AG04450 (cell line): ENCODE measurements at regions not wholly inside any gene's neighbourhood (a gene's known extent, or its start where the extent isn't known, plus 50 kb on each side); places are given as distances from the start of the nearest gene placed in this dataset.

Experiments
- CTCF ChIA-PET: fragments of 300-600, 350-600 bp; formaldehyde crosslinking; extraction: SDS; loops from one replicate; lab custom pipeline; 2022; ENCODE audit warnings: antibody characterized with exemption, inconsistent platforms; lab: Charles Lee
- POLR2A ChIA-PET: fragments of 350-600 bp; formaldehyde crosslinking; extraction: SDS; loops from one replicate; lab custom pipeline; 2021; ENCODE audit warnings: antibody characterized with exemption, inconsistent platforms; lab: Yijun Ruan, JAX
- DNase-seq: peaks from one replicate; pipeline ENCODE4 v3.0.0-alpha.2; 2011; ENCODE audit warnings: low read depth, low spot score
- H3K27ac ChIP-seq: one replicate; pipeline ENCODE4 v1.5.1; 2012; ENCODE audit warnings: low read depth, low read length, control low read depth
- H3K27me3 ChIP-seq: one replicate; pipeline ENCODE4 v1.6.0; 2012; ENCODE audit warnings: low read length; ENCODE audit not compliant: control insufficient read depth, insufficient read depth
- H3K4me3 ChIP-seq: 2 replicates; pipeline ENCODE4 v1.5.1; 2011; ENCODE audit warnings: mild to moderate bottlenecking, low read depth, low read length, control low read depth
- H3K9me3 ChIP-seq: 2 replicates; pipeline ENCODE4 v1.5.1; 2012; ENCODE audit warnings: low read length; ENCODE audit not compliant: control insufficient read depth, insufficient read depth
- TF ChIP-seq, protein P1 (sequence below): IDR thresholded peaks from 2 replicates; pipeline ENCODE4 v1.5.1; 2011; ENCODE audit warnings: low read depth, low read length, control low read depth, inconsistent platforms

DNA sequence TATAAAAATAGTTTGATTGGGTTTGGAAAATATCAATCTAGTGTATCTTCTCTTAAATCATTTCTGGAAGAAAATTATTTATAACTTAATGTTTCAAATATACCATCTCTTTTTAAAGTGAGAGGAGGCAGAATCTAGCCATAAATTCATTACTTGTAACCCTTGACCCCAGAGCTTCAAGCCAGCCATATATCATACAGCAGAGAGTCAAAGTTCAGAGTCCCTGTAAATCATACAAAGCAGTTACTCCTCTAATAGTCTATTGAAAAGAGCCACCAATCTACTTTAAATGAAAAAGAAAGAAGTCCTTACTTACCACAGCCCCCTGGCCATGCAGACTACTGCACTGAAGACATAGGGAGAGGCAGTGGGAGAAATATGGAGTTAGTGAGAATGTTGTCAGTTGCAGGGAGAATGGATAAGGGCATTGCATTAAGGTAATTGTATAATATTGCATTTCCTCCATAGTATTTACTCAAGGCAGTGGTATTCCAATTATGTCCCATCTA is 229.5 kb downstream of the NKX6-1 start:
- Histone ChIP-seq H3K27me3 (no peaks in the 10 kb centered on the region), H3K4me3 (no peak overlapping the region), H3K9me3 (no peaks in the 10 kb centered on the region), H3K27ac (no peak overlapping the region)
- no peak for DNase-seq
- TF ChIP-seq, protein P1, sequence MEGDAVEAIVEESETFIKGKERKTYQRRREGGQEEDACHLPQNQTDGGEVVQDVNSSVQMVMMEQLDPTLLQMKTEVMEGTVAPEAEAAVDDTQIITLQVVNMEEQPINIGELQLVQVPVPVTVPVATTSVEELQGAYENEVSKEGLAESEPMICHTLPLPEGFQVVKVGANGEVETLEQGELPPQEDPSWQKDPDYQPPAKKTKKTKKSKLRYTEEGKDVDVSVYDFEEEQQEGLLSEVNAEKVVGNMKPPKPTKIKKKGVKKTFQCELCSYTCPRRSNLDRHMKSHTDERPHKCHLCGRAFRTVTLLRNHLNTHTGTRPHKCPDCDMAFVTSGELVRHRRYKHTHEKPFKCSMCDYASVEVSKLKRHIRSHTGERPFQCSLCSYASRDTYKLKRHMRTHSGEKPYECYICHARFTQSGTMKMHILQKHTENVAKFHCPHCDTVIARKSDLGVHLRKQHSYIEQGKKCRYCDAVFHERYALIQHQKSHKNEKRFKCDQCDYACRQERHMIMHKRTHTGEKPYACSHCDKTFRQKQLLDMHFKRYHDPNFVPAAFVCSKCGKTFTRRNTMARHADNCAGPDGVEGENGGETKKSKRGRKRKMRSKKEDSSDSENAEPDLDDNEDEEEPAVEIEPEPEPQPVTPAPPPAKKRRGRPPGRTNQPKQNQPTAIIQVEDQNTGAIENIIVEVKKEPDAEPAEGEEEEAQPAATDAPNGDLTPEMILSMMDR: no peak
- POLR2A ChIA-PET: no interaction called here
- CTCF ChIA-PET: no interaction called here

DNA sequence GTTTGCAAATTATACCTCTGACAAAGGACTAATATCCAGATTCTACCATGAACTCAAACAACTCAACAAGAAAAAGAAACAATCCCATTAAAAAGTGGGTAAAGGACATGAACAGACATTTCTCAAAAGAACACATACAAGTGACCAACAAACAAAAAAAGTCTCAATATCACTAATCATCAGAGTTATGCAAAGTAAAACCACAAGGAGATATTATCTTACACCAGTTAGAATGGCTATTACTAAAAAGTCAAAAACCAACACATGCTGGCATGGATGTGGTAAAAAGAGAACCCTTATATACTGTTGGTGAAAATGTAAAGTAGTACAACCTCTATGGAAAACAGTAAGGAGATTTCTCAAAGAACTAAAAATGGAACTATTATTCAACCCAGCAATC is 234.4 kb downstream of the NKX6-1 start:
- POLR2A ChIA-PET: no interaction called here
- no peak overlapping the region for H3K27ac ChIP-seq
- TF ChIP-seq, protein P1: no peak
- DNase-seq: no peak
- no peaks in the 10 kb centered on the region for H3K9me3 ChIP-seq
- H3K4me3 ChIP-seq: no peak overlapping the region
- CTCF ChIA-PET: no interaction called here
- no peaks in the 10 kb centered on the region for H3K27me3 ChIP-seq

- TF ChIP-seq, protein P1: no peak
- H3K9me3 ChIP-seq: no peaks in the 10 kb centered on the region
- POLR2A ChIA-PET: no interaction called here
- no peak for DNase-seq
- CTCF ChIA-PET: interaction anchor here (0.9 kb wide), 1 partner anchor 618 kb away, joined by 3 read pairs; no protein-coding TSS in a partner anchor
- H3K27ac ChIP-seq: no peak overlapping the region
- H3K4me3 ChIP-seq: no peak overlapping the region
- no peaks in the 10 kb centered on the region for H3K27me3 ChIP-seq
These were observed 235.7 kb downstream of the NKX6-1 start for GRCh38 chr4:84263415-84263814.

GRCh38 chr4:84260495-84260894 is 238.6 kb downstream of the NKX6-1 start:
- POLR2A ChIA-PET: no interaction called here
- TF ChIP-seq, protein P1: no peak
- CTCF ChIA-PET: interaction anchor here (0.5 to 1.8 kb wide), 6 partner anchors 10 to 751 kb away, joined by 3 to 18 read pairs (median 4); no protein-coding TSS in a partner anchor

GRCh38 chr4:84258905-84259830 is 239.9 kb downstream of the NKX6-1 start:
- DNase-seq: no peak
- TF ChIP-seq, protein P1: peak; percentile 84
- POLR2A ChIA-PET: no interaction called here
- Histone ChIP-seq H3K4me3 (no peak overlapping the region), H3K27me3 (no peaks in the 10 kb centered on the region), H3K27ac (no peak overlapping the region), H3K9me3 (no peaks in the 10 kb centered on the region)
- CTCF ChIA-PET: interaction anchor here (0.6 to 3.7 kb wide), 11 partner anchors 8 to 750 kb away, joined by 3 to 23 read pairs (median 4); no protein-coding TSS in a partner anchor

More at GRCh38 chr4:84260495-84260894, 238.6 kb downstream of the NKX6-1 start:
- Histone ChIP-seq H3K9me3 (no peaks in the 10 kb centered on the region), H3K4me3 (no peak overlapping the region), H3K27ac (no peak overlapping the region), H3K27me3 (no peaks in the 10 kb centered on the region)
- DNase-seq: no peak
